ENCODE measurements at regions not wholly inside any gene's neighbourhood (a gene's known extent, or its start where the extent isn't known, plus 50 kb on each side); places are given as distances from the start of the nearest gene placed in this dataset.

- no peak for ATAC-seq
- DNase-seq = no peak
- intact Hi-C loops (cut with DNase I) = no loop called here
These were observed 1338.9 kb downstream of the MAT2B start for GRCh38 chr5:164844348-164844747.

- intact Hi-C loops (cut with DNase I) = no loop called here
- ATAC-seq (no peak), DNase-seq (no peak)
These were observed 1355.5 kb downstream of the MAT2B start for GRCh38 chr5:164860896-164861295.

GRCh38 chr5:164861610-164862009, 1356.2 kb downstream of the MAT2B start:
- intact Hi-C loops (cut with DNase I) = no loop called here
- ATAC-seq (no peak), DNase-seq (no peak)

- ATAC-seq (no peak), DNase-seq (no peak)
- intact Hi-C loops (cut with DNase I) = no loop called here
These were observed 1363.3 kb downstream of the MAT2B start for GRCh38 chr5:164868761-164869160.

GRCh38 chr5:164869325-164869724, 1363.9 kb downstream of the MAT2B start:
- ATAC-seq (no peak), DNase-seq (no peak)
- intact Hi-C loops (cut with DNase I) = no loop called here

- intact Hi-C loops (cut with DNase I) = no loop called here
- DNase-seq (no peak), ATAC-seq (no peak)
These were observed 1371.4 kb downstream of the MAT2B start for GRCh38 chr5:164876793-164877192.

GRCh38 chr5:164881442-164881841, 1376.0 kb downstream of the MAT2B start:
- ATAC-seq (no peak), DNase-seq (no peak)
- intact Hi-C loops (cut with DNase I) = no loop called here

GRCh38 chr5:164885179-164885578, 1379.8 kb downstream of the MAT2B start:
- ATAC-seq (no peak), DNase-seq (no peak)
- intact Hi-C loops (cut with DNase I) = no loop called here

GRCh38 chr5:164893071-164893470, 1387.7 kb downstream of the MAT2B start:
- intact Hi-C loops (cut with DNase I) = no loop called here
- no peak for ATAC-seq
- no peak for DNase-seq

GRCh38 chr5:164898705-164899104, 1393.3 kb downstream of the MAT2B start:
- DNase-seq (no peak), ATAC-seq (no peak)
- intact Hi-C loops (cut with DNase I) = no loop called here

GRCh38 chr5:164909673-164910072, 1404.3 kb downstream of the MAT2B start:
- DNase-seq (no peak), ATAC-seq (no peak)
- intact Hi-C loops (cut with DNase I) = no loop called here

- no peak for DNase-seq
- no peak for ATAC-seq
- intact Hi-C loops (cut with DNase I) = no loop called here
These were observed 1416.3 kb downstream of the MAT2B start for GRCh38 chr5:164921722-164922121.

GRCh38 chr5:164934039-164934438, 1428.6 kb downstream of the MAT2B start:
- no peak for ATAC-seq
- intact Hi-C loops (cut with DNase I) = no loop called here
- DNase-seq = no peak

- intact Hi-C loops (cut with DNase I) = no loop called here
- no peak for ATAC-seq
- no peak for DNase-seq
These were observed 1429.1 kb downstream of the MAT2B start for GRCh38 chr5:164934561-164934960.

GRCh38 chr5:164941132-164941531, 1435.7 kb downstream of the MAT2B start:
- intact Hi-C loops (cut with DNase I) = no loop called here
- DNase-seq (no peak), ATAC-seq (no peak)

GRCh38 chr5:164950927-164951326, 1445.5 kb downstream of the MAT2B start:
- ATAC-seq (no peak), DNase-seq (no peak)
- intact Hi-C loops (cut with DNase I) = no loop called here

GRCh38 chr5:164951570-164951969, 1446.2 kb downstream of the MAT2B start:
- intact Hi-C loops (cut with DNase I) = no loop called here
- DNase-seq (no peak), ATAC-seq (no peak)

- ATAC-seq = no peak
- intact Hi-C loops (cut with DNase I) = no loop called here
- no peak for DNase-seq
These were observed 1453.3 kb downstream of the MAT2B start for GRCh38 chr5:164958688-164959087.

- DNase-seq = no peak
- intact Hi-C loops (cut with DNase I) = no loop called here
- no peak for ATAC-seq
These were observed 1454.3 kb downstream of the MAT2B start for GRCh38 chr5:164959761-164960160.

GRCh38 chr5:164962329-164962961, 1457.0 kb downstream of the MAT2B start:
- no peak for ATAC-seq
- intact Hi-C loops (cut with DNase I) = no loop called here
- DNase-seq = no peak

- intact Hi-C loops (cut with DNase I) = no loop called here
- ATAC-seq (no peak), DNase-seq (no peak)
These were observed 1461.2 kb downstream of the MAT2B start for GRCh38 chr5:164966611-164967010.

- DNase-seq (no peak), ATAC-seq (no peak)
- intact Hi-C loops (cut with DNase I) = no loop called here
These were observed 1461.9 kb downstream of the MAT2B start for GRCh38 chr5:164967354-164967753.

Measured in left cardiac atrium (tissue), 4 donors.